Gastroesophageal sphincter (tissue), 4 donors: ENCODE measurements at regions not wholly inside any gene's neighbourhood (a gene's known extent, or its start where the extent isn't known, plus 50 kb on each side); places are given as distances from the start of the nearest gene placed in this dataset.
"Not testable (repeated sequence)": the region's sequence is repeated elsewhere in the genome, so short reads cannot be mapped to it uniquely, and the experiment has no call there.

Source experiments
- ATAC-seq: fragments of 150-250 bp; one replicate; pipeline ENCODE4 v1.9.1; 2016; ENCODE audit warnings: mild to moderate bottlenecking, moderate library complexity
- H3K27ac ChIP-seq, 4 donors: fragments of 200-600 bp; sonication (generic) in 3 of 4; 1 replicate in 3 of 4; 2 replicates in 1 of 4; pipeline ENCODE4 v1.5.1; 2016 to 2019
- H3K27me3 ChIP-seq: fragments of 200-600 bp; sonication (generic); one replicate; pipeline ENCODE4 v1.5.1; 2019
- H3K36me3 ChIP-seq, 2 donors: fragments of 200-600 bp; sonication (generic); one replicate each; pipeline ENCODE4 v1.5.1; 2019; ENCODE audit warnings: control low read depth in 1 of 2
- H3K4me1 ChIP-seq, 3 donors: fragments of 200-600 bp; sonication (generic); 1 replicate in 2 of 3; 2 replicates in 1 of 3; pipeline ENCODE4 v1.5.1; 2016 to 2019; ENCODE audit warnings: control low read depth in 2 of 3
- H3K4me3 ChIP-seq, 2 donors: fragments of 200-600 bp; sonication (generic); one replicate each; pipeline ENCODE4 v1.5.1; 2019; ENCODE audit warnings: mild to moderate bottlenecking in 1 of 2, moderate library complexity in 1 of 2
- H3K9me3 ChIP-seq, 3 donors: fragments of 200-600 bp; sonication (generic); one replicate each; pipeline ENCODE4 v1.5.1; 2017 to 2019; ENCODE audit warnings: control low read depth in 2 of 3
- CTCF ChIP-seq, 4 experiments: fragments of 200-600 bp in 2 of 4; fragments of 450-650 bp in 2 of 4; sonication (generic) in 1 of 4; IDR thresholded peaks; one replicate each; pipeline ENCODE4 v1.5.1; 2017 to 2019; ENCODE audit warnings: antibody characterized with exemption in 4 of 4, mild to moderate bottlenecking in 2 of 4, moderate library complexity in 2 of 4
- EP300 ChIP-seq: sonication (generic); formaldehyde crosslinking; IDR thresholded peaks from one replicate; pipeline ENCODE4 v1.6.1; 2017; ENCODE audit warnings: antibody characterized with exemption, mild to moderate bottlenecking
- POLR2A ChIP-seq, 2 donors: fragments of 450-650 bp; IDR thresholded peaks; one replicate each; pipeline ENCODE4 v1.6.1; 2017; ENCODE audit warnings: antibody characterized with exemption in 2 of 2, mild to moderate bottlenecking in 2 of 2, moderate library complexity in 1 of 2
- POLR2AphosphoS5 ChIP-seq: sonication (generic); formaldehyde crosslinking; IDR thresholded peaks from one replicate; pipeline ENCODE4 v1.6.1; 2017; ENCODE audit warnings: antibody characterized with exemption
- WGBS, 2 donors: methylation state at CpG; one replicate each; pipeline ENCODE4 v1.1.5; 2018; ENCODE audit warnings: low coverage in 1 of 2; 5-methylcytosine and 5-hydroxymethylcytosine counted together

- no peaks in the 10 kb centered on the region for H3K27me3 ChIP-seq
- no peak overlapping the region for H3K27ac ChIP-seq
- 33 to 63% methylated on average over 1 of the region's 1 CpG for WGBS, 2 donors
- no peaks in the 10 kb centered on the region for H3K9me3 ChIP-seq
- H3K4me1 ChIP-seq = no peaks in the 10 kb centered on the region
- H3K4me3 ChIP-seq = no peak overlapping the region
- ATAC-seq = no peak
- H3K36me3 ChIP-seq = no peaks in the 10 kb centered on the region
- no peak for TF ChIP-seq POLR2AphosphoS5
- no peak for TF ChIP-seq CTCF (IDR thresholded peaks at IDR 0.05)
- TF ChIP-seq EP300 = no peak
- no peak for TF ChIP-seq POLR2A (IDR thresholded peaks at IDR 0.05)
These were observed 110.4 kb upstream of the GMNC start for GRCh38 chr3:190972840-190973270.

- 61 to 66% methylated on average over 3 to 5 of the region's 5 CpGs for WGBS, 2 donors
- Histone ChIP-seq H3K27ac (no peak overlapping the region), H3K4me1 (no peaks in the 10 kb centered on the region), H3K9me3 (no peaks in the 10 kb centered on the region), H3K36me3 (no peaks in the 10 kb centered on the region), H3K27me3 (no peaks in the 10 kb centered on the region), H3K4me3 (no peak overlapping the region)
- TF ChIP-seq EP300 (no peak), POLR2A (IDR thresholded peaks at IDR 0.05) (no peak), CTCF (IDR thresholded peaks at IDR 0.05) (no peak)
- no peak for ATAC-seq
These were observed 109.7 kb upstream of the GMNC start for GRCh38 chr3:190972196-190972595.

GRCh38 chr3:190970560-190970959 is 108.1 kb upstream of the GMNC start:
- TF ChIP-seq POLR2AphosphoS5 (no peak), EP300 (no peak), CTCF (IDR thresholded peaks at IDR 0.05) (no peak), POLR2A (IDR thresholded peaks at IDR 0.05) (no peak)
- Histone ChIP-seq H3K27me3 (no peaks in the 10 kb centered on the region), H3K4me1 (no peaks in the 10 kb centered on the region), H3K36me3 (no peaks in the 10 kb centered on the region), H3K4me3 (no peak overlapping the region), H3K27ac (no peak overlapping the region), H3K9me3 (no peaks in the 10 kb centered on the region)
- no peak for ATAC-seq

GRCh38 chr3:190968616-190969015 is 106.1 kb upstream of the GMNC start:
- 69% methylated on average over 2 of the region's 2 CpGs; no CpG with 5 or more reads in 1 of the 2 donors for WGBS, 2 donors

GRCh38 chr3:190964931-190965330 is 102.4 kb upstream of the GMNC start:
- not testable (repeated sequence) for H3K36me3 ChIP-seq, ATAC-seq, H3K9me3 ChIP-seq, H3K27me3 ChIP-seq, H3K27ac ChIP-seq, H3K4me1 ChIP-seq
- peak overlapping the region in 1 of 2 donors; percentile 6 for H3K4me3 ChIP-seq
- WGBS, 2 donors = 64% methylated on average over 5 of the region's 20 CpGs; no CpG with 5 or more reads in 1 of the 2 donors

More at GRCh38 chr3:190968616-190969015, 106.1 kb upstream of the GMNC start:
- H3K9me3 ChIP-seq = no peaks in the 10 kb centered on the region
- no peaks in the 10 kb centered on the region for H3K36me3 ChIP-seq
- no peak overlapping the region for H3K4me3 ChIP-seq
- no peak for TF ChIP-seq POLR2AphosphoS5
- no peak for TF ChIP-seq CTCF (IDR thresholded peaks at IDR 0.05)
- TF ChIP-seq POLR2A (IDR thresholded peaks at IDR 0.05) = no peak
- TF ChIP-seq EP300 = no peak
- no peak for ATAC-seq
- H3K27ac ChIP-seq = no peak overlapping the region
- no peaks in the 10 kb centered on the region for H3K4me1 ChIP-seq
- peaks cover 3% of the 10 kb centered on the region for H3K27me3 ChIP-seq

GRCh38 chr3:190959077-190959476 is 96.6 kb upstream of the GMNC start:
- no peaks in the 10 kb centered on the region for H3K36me3 ChIP-seq
- WGBS, 2 donors = 20 to 67% methylated on average over 1 of the region's 1 CpG
- H3K4me1 ChIP-seq = no peaks in the 10 kb centered on the region
- H3K4me3 ChIP-seq = no peak overlapping the region
- H3K27me3 ChIP-seq = no peaks in the 10 kb centered on the region
- no peak for TF ChIP-seq EP300
- TF ChIP-seq POLR2A (IDR thresholded peaks at IDR 0.05) = no peak
- no peak overlapping the region for H3K27ac ChIP-seq
- no peaks in the 10 kb centered on the region for H3K9me3 ChIP-seq
- ATAC-seq = no peak
